ENCODE measurements at regions not wholly inside any gene's neighbourhood (a gene's known extent, or its start where the extent isn't known, plus 50 kb on each side); places are given as distances from the start of the nearest gene placed in this dataset.
"Not testable (repeated sequence)": the region's sequence is repeated elsewhere in the genome, so short reads cannot be mapped to it uniquely, and the experiment has no call there.

DNA sequence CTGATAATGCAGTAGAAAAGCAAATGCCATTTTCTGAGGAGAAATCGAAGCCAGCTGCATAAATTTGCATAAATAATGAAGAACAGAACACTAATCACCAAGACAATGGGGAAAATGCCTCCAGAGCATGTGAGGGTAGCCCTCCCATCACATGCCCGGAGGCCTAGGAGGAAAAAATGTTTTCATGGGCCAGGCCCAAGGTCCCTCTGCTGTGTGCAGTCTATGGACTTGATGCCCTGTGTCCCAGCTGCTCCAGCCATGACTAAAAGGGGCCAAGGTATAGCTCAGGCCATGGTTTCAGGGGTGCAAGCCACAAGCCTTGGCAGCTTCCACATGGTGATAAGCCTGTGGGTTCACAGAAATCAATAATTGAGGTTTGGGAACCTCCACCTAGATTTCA lies 164.1 kb downstream of the HAO1 start:
- WGBS, 2 donors, result 56 to 75% methylated on average over 2 of the region's 2 CpGs
- intact Hi-C loops (cut with DNase I), result no loop called here

DNA sequence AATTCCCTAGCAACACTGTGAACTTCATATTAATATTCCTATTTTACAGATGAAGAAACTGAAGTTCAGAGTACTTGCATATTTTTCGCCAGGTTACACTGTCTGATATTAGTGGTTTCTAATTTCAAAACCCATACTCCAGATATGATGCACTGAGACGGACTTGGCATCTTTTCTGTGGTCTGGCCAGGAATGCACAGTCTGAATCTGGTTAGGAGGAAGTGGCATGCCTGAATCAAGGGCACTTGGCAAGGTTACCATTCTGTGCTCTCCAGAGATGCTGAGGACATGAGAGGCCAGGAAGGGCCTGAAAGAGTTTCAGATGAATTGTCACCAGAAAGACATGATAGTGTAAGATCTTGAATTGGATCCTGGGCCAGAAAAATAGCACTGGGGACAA lies 150.1 kb downstream of the HAO1 start:
- 79% methylated on average over 2 of the region's 2 CpGs for WGBS, 2 donors
- Histone ChIP-seq H3K27ac (no peak overlapping the region), H3K4me1 (no peaks in the 10 kb centered on the region), H3K4me3 (no peak overlapping the region), H3K27me3 (no peaks in the 10 kb centered on the region), H3K36me3 (no peaks in the 10 kb centered on the region), H3K9me3 (no peaks in the 10 kb centered on the region)
- DNase-seq, result no peak
- intact Hi-C loops (cut with DNase I), result no loop called here
- TF ChIP-seq POLR2AphosphoS5 (IDR thresholded peaks at IDR 0.05) (no peak), POLR2A (IDR thresholded peaks at IDR 0.05) (no peak), EP300 (IDR thresholded peaks at IDR 0.05) (no peak)
- TF ChIP-seq, protein P1, sequence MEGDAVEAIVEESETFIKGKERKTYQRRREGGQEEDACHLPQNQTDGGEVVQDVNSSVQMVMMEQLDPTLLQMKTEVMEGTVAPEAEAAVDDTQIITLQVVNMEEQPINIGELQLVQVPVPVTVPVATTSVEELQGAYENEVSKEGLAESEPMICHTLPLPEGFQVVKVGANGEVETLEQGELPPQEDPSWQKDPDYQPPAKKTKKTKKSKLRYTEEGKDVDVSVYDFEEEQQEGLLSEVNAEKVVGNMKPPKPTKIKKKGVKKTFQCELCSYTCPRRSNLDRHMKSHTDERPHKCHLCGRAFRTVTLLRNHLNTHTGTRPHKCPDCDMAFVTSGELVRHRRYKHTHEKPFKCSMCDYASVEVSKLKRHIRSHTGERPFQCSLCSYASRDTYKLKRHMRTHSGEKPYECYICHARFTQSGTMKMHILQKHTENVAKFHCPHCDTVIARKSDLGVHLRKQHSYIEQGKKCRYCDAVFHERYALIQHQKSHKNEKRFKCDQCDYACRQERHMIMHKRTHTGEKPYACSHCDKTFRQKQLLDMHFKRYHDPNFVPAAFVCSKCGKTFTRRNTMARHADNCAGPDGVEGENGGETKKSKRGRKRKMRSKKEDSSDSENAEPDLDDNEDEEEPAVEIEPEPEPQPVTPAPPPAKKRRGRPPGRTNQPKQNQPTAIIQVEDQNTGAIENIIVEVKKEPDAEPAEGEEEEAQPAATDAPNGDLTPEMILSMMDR (IDR thresholded peaks at IDR 0.05), result no peak

More for the DNA sequence above, 164.1 kb downstream of the HAO1 start:
- Histone ChIP-seq H3K4me3 (no peak overlapping the region), H3K9me3 (no peaks in the 10 kb centered on the region), H3K27me3 (no peaks in the 10 kb centered on the region), H3K27ac (no peak overlapping the region), H3K4me1 (peaks cover 0 to 5% (median 0%) of the 10 kb centered on the region in 4 donors), H3K36me3 (no peaks in the 10 kb centered on the region)
- TF ChIP-seq POLR2AphosphoS5 (IDR thresholded peaks at IDR 0.05) (no peak), POLR2A (IDR thresholded peaks at IDR 0.05) (no peak), EP300 (IDR thresholded peaks at IDR 0.05) (no peak)
- TF ChIP-seq, protein P1 (IDR thresholded peaks at IDR 0.05), result no peak
- DNase-seq, result no peak

DNA sequence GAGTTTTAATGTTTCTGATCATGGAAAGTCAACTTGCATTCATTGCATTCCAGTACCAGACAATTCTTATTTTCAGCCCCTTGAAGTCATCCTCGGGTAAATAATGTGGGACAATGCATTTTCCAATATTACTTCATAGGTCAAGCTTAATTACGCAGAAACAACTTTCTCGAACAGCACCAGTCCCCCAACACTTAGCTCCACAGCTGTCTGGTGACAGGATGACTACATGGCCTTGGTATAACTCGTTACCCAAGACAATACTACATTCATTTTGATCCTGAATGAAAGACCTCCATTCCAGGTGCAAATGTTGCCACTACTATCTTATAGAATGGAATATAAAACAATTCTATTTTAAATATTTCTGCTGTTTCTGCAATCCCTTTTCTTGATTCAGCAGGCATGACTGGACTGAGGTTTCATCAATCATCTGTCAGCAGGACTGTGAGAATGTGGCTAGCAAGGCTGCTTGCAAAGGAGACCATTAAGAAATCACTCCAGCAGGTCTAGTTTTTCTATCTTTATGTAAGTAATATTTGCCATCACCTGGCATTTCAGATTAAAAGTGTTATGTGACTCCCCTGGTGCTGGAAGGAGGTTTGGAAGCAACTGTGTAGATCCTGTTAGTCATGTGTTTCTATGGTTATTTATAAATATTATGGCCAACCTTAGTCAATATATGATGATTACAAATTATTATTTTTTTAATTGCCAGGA lies 147.9 kb downstream of the HAO1 start:
- no peaks in the 10 kb centered on the region for H3K27me3 ChIP-seq
- no peak for DNase-seq
- WGBS, 2 donors, result 58 to 74% methylated on average over 4 of the region's 4 CpGs
- no peak overlapping the region for H3K27ac ChIP-seq
- H3K4me3 ChIP-seq, result no peak overlapping the region
- H3K36me3 ChIP-seq, result no peaks in the 10 kb centered on the region
- TF ChIP-seq, protein P1 (IDR thresholded peaks at IDR 0.05), result no peak
- TF ChIP-seq EP300 (IDR thresholded peaks at IDR 0.05), result no peak
- TF ChIP-seq POLR2A (IDR thresholded peaks at IDR 0.05), result no peak
- no peak for TF ChIP-seq POLR2AphosphoS5 (IDR thresholded peaks at IDR 0.05)
- H3K9me3 ChIP-seq, result no peaks in the 10 kb centered on the region
- H3K4me1 ChIP-seq, result no peaks in the 10 kb centered on the region
- intact Hi-C loops (cut with DNase I), result no loop called here

DNA sequence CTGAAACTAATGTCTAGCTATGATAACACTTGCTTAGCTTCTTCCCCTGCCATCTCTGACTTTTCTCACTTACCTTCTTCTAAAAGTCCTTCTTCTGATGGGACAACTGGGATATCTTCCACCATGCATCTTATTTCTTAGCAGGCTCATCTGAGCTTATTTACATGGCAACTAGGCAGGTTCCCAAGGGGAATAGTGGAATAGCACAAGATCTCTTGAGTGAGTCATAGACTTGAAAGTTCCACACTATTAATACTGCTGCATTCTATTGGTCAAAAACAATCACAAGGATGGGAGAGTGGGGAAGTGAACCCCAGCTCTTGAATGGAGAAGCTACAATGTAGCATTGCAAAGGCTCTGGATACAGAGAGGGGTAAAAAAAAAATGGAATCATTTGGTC lies 142.1 kb downstream of the HAO1 start:
- no peak overlapping the region for H3K4me3 ChIP-seq
- no peak overlapping the region for H3K27ac ChIP-seq
- no peaks in the 10 kb centered on the region for H3K27me3 ChIP-seq
- H3K4me1 ChIP-seq, result peaks cover 0 to 7% (median 0%) of the 10 kb centered on the region in 4 donors
- no peaks in the 10 kb centered on the region for H3K9me3 ChIP-seq
- TF ChIP-seq, protein P1 (IDR thresholded peaks at IDR 0.05), result no peak
- TF ChIP-seq POLR2A (IDR thresholded peaks at IDR 0.05) (no peak), EP300 (IDR thresholded peaks at IDR 0.05) (no peak), POLR2AphosphoS5 (IDR thresholded peaks at IDR 0.05) (no peak)
- no peak for DNase-seq
- intact Hi-C loops (cut with DNase I), result no loop called here
- no peaks in the 10 kb centered on the region for H3K36me3 ChIP-seq

DNA sequence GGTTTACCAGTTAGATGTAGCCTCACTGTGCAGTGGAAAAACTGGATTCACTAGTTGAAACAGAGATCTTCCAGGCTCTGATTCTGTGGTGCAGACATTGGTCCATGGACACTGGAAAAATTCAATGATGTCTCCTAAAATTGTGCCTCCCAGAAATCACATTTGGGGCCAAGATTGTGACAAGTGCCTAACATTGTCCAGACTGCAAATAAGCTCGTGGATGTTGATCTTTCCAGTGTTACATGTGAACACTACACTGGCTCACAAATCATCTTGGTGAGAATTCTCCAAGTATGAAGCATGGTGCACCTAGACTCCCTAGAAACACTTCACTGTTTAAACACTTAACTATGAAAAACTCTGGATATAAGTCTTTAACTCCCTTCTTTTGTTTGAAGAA lies 140.4 kb downstream of the HAO1 start:
- WGBS, 2 donors, result 10 to 31% methylated on average over 1 of the region's 1 CpG
- Histone ChIP-seq H3K9me3 (no peaks in the 10 kb centered on the region), H3K36me3 (no peaks in the 10 kb centered on the region), H3K27me3 (no peaks in the 10 kb centered on the region), H3K4me1 (peaks cover 0 to 7% (median 0%) of the 10 kb centered on the region in 4 donors), H3K27ac (no peak overlapping the region), H3K4me3 (no peak overlapping the region)
- DNase-seq, result no peak
- intact Hi-C loops (cut with DNase I), result no loop called here
- TF ChIP-seq POLR2AphosphoS5 (IDR thresholded peaks at IDR 0.05), result peak; percentile 16 to 78 (median 68)
- TF ChIP-seq, protein P1 (IDR thresholded peaks at IDR 0.05), result no peak

DNA sequence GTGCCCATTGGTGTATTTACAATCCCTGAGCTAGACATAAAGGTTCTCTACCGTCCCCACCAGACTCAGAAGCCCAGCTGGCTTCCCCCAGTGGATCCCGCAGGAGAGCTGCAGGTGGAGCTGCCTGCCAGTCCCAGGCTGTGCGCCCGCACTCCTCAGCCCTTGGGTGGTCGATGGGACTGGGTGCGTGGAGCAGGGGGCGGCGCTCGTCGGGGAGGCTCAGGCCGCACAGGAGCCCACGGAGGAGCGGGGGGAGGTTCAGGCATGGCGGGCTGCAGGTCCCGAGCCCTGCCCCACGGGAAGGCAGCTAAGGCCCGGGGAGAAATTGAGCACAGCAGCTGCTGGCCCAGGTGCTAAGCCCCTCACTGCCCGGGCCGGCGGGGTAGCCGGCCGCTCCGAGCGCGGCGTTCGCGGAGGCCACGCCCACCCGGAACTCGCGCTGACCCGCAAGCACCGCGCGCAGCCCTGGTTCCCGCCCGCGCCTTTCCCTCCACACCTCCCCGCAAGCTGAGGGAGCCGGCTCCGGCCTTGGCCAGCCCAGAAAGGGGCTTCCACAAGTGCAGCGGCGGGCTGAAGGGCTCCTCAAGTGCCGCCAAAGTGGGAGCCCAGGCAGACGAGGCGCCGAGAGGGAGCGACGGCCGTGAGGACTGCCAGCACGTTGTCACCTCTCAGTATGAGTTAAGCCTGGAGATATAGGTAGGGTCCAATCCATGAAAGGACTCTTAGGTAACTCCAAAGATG lies 136.7 kb downstream of the HAO1 start:
- H3K36me3 ChIP-seq; H3K27me3 ChIP-seq; H3K27ac ChIP-seq; H3K9me3 ChIP-seq; H3K4me1 ChIP-seq; intact Hi-C loops (cut with DNase I); DNase-seq: not testable (repeated sequence)
- peak overlapping the region in 3 of 4 donors; percentile 16 to 26 (median 17) for H3K4me3 ChIP-seq
- 49 to 70% methylated on average over 52 of the region's 52 CpGs for WGBS, 2 donors

All from sigmoid colon (tissue), 6 donors.